ENCODE measurements at regions not wholly inside any gene's neighbourhood (a gene's known extent, or its start where the extent isn't known, plus 50 kb on each side); places are given as distances from the start of the nearest gene placed in this dataset.

DNA sequence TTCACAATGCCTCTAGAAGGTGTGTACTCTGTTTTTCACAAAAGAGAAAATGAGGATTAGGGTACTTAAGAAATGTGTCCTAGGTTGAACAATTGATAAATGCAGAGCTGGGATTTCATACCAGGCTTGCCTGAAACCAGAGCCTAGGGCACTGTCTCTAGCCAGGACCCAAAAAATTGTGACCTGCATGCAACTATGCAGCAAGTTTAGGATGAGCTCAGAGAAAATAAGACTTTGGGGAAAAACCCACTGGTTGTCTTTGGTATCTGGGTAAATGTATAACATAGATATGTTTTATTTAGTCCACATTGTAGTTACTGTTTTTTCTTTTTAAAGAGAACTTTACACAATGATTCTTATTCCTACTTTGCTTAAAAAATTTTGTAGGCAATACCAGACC lies 177.1 kb upstream of the SEMA6A start:
- TF ChIP-seq, protein P1, sequence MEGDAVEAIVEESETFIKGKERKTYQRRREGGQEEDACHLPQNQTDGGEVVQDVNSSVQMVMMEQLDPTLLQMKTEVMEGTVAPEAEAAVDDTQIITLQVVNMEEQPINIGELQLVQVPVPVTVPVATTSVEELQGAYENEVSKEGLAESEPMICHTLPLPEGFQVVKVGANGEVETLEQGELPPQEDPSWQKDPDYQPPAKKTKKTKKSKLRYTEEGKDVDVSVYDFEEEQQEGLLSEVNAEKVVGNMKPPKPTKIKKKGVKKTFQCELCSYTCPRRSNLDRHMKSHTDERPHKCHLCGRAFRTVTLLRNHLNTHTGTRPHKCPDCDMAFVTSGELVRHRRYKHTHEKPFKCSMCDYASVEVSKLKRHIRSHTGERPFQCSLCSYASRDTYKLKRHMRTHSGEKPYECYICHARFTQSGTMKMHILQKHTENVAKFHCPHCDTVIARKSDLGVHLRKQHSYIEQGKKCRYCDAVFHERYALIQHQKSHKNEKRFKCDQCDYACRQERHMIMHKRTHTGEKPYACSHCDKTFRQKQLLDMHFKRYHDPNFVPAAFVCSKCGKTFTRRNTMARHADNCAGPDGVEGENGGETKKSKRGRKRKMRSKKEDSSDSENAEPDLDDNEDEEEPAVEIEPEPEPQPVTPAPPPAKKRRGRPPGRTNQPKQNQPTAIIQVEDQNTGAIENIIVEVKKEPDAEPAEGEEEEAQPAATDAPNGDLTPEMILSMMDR (conservative IDR thresholded peaks at IDR 0.05) = no peak
- no peak for TF ChIP-seq EZH2 (IDR thresholded peaks at IDR 0.05; ENCODE audit: low read depth)
